GM12865 (cell line): ENCODE measurements at regions not wholly inside any gene's neighbourhood (a gene's known extent, or its start where the extent isn't known, plus 50 kb on each side); places are given as distances from the start of the nearest gene placed in this dataset.

ENCODE experiments used
- DNase-seq: peaks from one replicate; pipeline ENCODE4 v3.0.0; 2010; ENCODE audit warnings: low read depth
- H3K4me3 ChIP-seq: 2 replicates; pipeline ENCODE4 v1.5.1; 2011; ENCODE audit warnings: mild to moderate bottlenecking, low read depth, low read length, control low read depth
- TF ChIP-seq, protein P1 (sequence below): IDR thresholded peaks from 2 replicates; pipeline ENCODE4 v1.5.1; 2011; ENCODE audit warnings: low read length, control low read depth, low read depth, inconsistent platforms; ENCODE audit not compliant: insufficient read depth; ENCODE audit errors: missing control alignments

DNA sequence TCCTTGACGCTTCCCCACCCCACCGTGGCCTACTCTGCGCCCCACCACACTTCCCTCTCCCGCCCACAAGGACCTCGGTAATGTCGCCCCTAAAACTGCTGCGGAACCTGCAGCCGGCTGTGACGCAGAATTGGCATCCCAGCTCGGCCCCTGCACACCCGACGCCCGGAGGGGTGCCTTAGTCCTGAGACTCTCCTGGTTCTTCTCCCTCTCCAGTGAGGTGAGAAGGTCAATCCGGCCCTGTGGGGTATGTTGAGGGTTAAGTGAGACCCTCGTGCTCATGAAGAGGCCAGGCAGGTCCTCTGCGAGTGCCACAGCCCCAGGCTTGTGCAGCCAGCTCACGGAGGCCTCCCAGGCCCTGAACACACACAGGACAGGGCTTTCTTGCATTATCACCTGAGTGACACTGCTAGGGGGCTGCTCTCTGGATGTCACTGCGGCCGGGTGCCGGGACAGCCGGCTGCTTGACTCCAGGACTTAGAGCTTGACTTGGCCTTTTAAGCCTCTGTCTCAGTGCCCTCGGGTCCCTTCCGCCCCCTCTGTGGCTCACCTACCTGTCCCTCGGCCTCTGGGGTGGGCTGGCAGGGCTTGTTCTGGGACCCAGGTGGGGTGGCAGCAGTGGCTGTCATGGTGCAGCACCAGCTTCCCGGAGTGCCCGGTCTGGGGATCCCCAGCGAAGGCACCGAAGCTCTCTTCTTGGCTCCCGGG is 106.9 kb upstream of the C14orf180 start:
- no peak for DNase-seq
- TF ChIP-seq, protein P1, sequence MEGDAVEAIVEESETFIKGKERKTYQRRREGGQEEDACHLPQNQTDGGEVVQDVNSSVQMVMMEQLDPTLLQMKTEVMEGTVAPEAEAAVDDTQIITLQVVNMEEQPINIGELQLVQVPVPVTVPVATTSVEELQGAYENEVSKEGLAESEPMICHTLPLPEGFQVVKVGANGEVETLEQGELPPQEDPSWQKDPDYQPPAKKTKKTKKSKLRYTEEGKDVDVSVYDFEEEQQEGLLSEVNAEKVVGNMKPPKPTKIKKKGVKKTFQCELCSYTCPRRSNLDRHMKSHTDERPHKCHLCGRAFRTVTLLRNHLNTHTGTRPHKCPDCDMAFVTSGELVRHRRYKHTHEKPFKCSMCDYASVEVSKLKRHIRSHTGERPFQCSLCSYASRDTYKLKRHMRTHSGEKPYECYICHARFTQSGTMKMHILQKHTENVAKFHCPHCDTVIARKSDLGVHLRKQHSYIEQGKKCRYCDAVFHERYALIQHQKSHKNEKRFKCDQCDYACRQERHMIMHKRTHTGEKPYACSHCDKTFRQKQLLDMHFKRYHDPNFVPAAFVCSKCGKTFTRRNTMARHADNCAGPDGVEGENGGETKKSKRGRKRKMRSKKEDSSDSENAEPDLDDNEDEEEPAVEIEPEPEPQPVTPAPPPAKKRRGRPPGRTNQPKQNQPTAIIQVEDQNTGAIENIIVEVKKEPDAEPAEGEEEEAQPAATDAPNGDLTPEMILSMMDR, result no peak
- H3K4me3 ChIP-seq, result no peak overlapping the region

DNA sequence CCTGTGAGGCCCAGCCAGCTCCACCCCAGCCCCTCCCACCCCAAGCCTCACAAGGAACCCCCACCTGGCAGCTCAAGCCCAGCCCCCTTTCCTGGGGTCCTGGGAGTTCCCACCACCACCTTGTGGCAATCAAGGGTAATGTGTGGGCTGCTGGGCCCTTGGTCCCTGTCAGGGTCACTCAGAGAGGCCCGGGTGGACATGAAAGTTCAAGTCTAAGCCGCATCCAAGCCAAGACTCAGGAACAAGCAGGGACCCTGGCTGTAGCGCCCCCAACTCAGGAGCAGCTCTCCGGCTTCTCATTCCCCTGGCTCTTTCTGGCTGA is 106.4 kb upstream of the C14orf180 start:
- TF ChIP-seq, protein P1, result no peak
- no peak for DNase-seq
- H3K4me3 ChIP-seq, result no peak overlapping the region

DNA sequence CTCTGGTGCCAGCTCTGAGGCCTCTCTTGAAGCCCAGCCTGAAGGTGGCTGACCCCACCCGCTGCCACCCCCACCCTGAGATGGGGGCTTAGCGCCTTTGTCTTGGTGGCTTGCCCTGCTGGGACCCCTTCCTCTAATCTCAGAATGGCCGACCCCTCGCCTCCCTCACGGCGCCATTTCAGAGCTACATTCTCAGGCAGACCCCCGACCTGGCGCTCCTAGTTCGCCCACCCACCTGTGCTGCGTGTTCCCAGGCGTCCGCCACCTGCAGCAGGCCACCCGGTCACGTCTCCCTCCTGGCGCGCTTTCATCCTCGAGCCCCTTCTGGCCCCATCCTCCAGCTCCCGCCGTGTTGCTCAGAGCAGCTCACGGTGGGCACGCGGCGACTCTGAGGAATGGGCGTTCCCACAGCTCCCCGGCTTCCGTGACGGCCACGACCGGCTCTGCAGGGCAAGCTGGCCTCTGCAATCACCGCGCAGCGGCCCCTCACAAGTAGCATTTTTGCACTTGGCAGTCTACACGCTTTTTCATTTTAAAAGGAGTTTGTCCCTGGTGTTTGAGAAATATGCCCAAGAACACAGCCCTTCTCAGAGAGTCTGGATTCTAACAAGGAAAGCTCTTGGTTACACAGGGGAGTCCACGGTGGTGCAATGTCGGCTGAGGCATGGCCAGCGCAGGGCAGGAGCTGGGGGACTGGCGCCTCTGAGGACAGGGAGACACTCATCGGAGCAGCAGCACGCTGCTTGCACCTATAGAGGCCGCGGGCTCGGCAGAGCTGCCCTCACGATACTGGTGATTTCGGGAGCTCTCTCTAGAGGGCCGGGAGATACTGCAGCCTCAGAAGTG is 105.7 kb upstream of the C14orf180 start:
- TF ChIP-seq, protein P1, result no peak
- no peak for DNase-seq
- H3K4me3 ChIP-seq, result no peak overlapping the region

DNA sequence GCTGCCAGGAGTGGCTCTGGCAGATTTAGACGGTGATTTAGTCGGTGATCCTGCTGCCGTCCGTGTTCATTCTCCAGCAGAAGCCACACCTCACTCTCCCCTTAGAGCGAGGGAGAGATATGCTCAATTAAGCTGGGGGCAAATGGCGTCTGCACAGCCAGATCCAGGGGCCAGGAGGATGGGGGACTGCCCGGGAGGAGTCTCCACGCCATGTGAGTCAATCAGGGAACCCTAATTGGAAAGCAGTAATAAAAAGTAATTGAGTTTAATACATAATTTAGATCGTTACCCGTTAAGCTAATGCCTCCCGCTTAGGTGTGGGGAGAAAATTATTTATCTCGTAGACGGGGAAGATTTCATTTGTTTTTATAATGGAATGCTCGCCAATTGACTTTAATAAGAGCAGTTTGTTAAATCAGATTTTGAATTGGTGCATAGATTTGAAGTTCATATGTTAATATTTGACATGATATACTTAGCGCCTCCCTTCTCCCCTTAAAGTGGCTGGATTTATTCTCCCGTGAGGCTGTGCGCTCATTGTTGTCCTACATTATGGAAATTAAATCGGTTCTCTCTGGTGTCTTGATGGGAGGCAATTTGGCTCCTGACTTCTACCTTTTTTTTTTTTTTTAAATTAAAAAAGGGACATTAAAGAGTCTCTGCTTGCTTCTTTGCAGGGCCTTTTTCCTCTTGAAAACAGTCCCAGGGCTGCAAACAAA is 104.9 kb upstream of the C14orf180 start:
- no peak overlapping the region for H3K4me3 ChIP-seq
- TF ChIP-seq, protein P1, result no peak
- no peak for DNase-seq

DNA sequence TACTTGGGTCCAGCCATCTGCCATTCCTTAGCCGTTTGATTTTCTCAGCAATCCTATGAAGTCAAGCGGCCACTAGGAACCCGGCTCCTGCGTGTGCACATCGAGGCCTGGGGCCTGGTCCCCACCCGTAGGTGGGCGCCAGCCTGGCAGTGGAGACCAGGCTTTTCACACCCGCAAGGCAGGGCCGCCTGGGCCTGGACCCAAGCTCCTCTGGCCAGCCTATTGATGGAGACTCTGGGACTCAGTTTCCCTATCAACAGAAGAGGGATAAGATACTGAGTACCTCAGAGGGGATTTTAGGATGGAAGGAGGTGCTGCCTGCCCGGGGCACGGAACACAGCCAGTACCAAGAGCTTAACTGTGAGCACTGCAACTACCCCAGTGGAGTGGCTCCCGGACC is 104.3 kb upstream of the C14orf180 start:
- DNase-seq, result no peak
- TF ChIP-seq, protein P1, result no peak
- no peak overlapping the region for H3K4me3 ChIP-seq

DNA sequence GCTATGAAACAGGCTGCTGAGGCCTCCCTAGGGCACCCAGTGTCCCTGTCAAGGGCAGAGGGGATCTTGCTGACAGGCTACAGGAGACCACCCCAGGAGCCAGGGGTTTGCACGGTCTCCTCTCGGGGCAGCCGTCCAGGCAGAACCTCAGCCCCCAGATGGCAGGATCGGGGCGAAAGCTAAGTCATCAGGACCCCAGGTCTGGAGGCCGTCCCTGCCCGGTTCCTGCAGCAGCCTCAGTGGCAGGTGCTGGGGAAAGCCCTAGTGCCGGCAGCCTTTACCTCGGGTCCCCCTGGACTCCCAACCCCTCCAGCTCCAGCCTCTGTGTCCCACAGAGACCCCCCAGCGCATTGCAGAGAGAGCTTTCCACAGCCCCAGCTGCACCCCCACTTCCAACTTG is 103.8 kb upstream of the C14orf180 start:
- H3K4me3 ChIP-seq, result no peak overlapping the region
- DNase-seq, result no peak
- TF ChIP-seq, protein P1, result no peak
